ENCODE measurements at regions not wholly inside any gene's neighbourhood (a gene's known extent, or its start where the extent isn't known, plus 50 kb on each side); places are given as distances from the start of the nearest gene placed in this dataset.

DNA sequence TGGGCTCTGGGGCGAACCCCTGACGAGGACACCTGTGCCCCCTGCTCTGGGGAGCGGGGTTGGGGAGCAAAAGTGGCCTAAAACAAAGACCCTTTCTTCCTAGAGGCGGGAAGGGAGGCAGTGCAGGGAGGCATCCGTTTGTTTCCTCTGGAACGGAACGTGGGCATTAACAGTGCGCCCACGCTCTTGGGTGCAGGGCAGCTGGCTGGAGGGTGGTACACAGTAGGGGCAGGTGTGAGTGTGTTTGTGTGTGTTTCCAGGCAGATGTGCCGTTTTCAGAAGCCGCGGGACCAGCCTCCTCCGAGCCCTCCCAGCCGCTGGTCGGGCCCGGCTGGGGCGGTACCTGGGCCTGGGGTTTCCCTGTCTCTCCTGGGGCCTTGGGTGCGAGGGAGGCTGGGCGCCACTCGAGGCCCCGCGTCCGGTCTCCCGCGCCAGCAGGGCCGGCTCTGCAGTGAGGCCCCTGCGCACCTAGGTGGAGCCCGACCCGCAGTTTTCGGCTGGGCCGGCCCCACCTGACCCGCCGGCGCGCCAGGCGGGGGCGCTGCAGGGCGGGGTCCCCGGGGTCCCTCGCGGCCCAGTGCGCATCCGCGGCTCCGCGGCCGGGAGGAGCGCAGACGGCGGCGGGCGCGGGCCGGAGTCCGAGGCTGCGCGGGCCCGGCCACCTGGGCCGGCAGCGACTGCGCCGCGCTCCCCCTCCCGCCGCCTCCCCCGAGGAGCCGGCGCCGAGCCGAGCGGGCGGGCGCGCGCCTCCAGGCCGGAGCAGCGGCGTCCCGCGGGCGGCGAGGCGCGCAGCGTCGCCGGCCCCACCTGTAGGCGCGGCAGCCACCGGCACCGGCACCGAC is 1252.7 kb downstream of the BRD1 start:
- in situ Hi-C loops (cut with MboI; ENCODE audit: low sequenced_read_pairs), result no loop called here
- Histone ChIP-seq H2AFZ (replicated peaks; ENCODE audit: low read length, poor library complexity) (no peak overlapping the region), H2BK15ac (ENCODE audit: low read depth, low read length) (no peak overlapping the region), H2BK120ac (ENCODE audit: low read depth, low read length) (no peak overlapping the region), H4K8ac (ENCODE audit: low read depth in 2 of 2, low read length in 2 of 2) (no peak overlapping the region), H3K23ac (ENCODE audit: low read depth, low read length) (no peak overlapping the region), H4K5ac (ENCODE audit: low read depth, low read length) (no peak overlapping the region), H2BK5ac (ENCODE audit: low read depth, low read length, poor library complexity, severe bottlenecking) (no peak overlapping the region), H3K9me1 (ENCODE audit: insufficient read depth, low read length) (no peaks in the 10 kb centered on the region), H3K4me3 (ENCODE audit: insufficient read depth, low read depth, low read length) (no peak overlapping the region), H2AK9ac (replicated peaks; ENCODE audit: low read depth, low read length, poor library complexity) (no peak overlapping the region), H3K9ac (ENCODE audit: low read depth, low read length) (no peak overlapping the region), H3K36me3 (ENCODE audit: control insufficient read depth, insufficient read depth, low read length) (no peaks in the 10 kb centered on the region), H2BK20ac (ENCODE audit: low read depth, low read length) (no peak overlapping the region), H4K20me1 (ENCODE audit: insufficient read depth, low read length) (no peaks in the 10 kb centered on the region), H3K4me1 (ENCODE audit: control insufficient read depth, insufficient read depth, low read length) (no peaks in the 10 kb centered on the region), H3K14ac (replicated peaks; ENCODE audit: low read depth, low read length) (no peak overlapping the region), H4K91ac (ENCODE audit: insufficient read depth, low read depth, low read length) (no peak overlapping the region), H3K4me2 (ENCODE audit: low read depth, low read length) (no peak overlapping the region), H3K4ac (ENCODE audit: low read depth, low read length) (no peak overlapping the region), H3K56ac (ENCODE audit: extremely low read depth, insufficient read depth, low read length) (no peak overlapping the region), H3K18ac (ENCODE audit: low read depth, low read length) (no peak overlapping the region), H3K27me3 (ENCODE audit: control insufficient read depth, insufficient read depth, low read length) (no peaks in the 10 kb centered on the region; the same call in 1 of the 2 replicates), H3K27ac (ENCODE audit: insufficient read depth, low read length) (no peak overlapping the region), H3K9me3 (ENCODE audit: control insufficient read depth, insufficient read depth, low read length) (peaks cover 14% of the 10 kb centered on the region), H2AK5ac (ENCODE audit: low read depth, low read length) (no peak overlapping the region), H3K79me1 (ENCODE audit: low read depth in 1 of 2, low read length in 2 of 2) (no peaks in the 10 kb centered on the region)
- ATAC-seq (ENCODE audit: low read depth), result no peak; the same call in 1 of the 2 replicates
- intact Hi-C loops (cut with micrococcal nuclease), result no loop called here
- dilution Hi-C loops (cut with HindIII; ENCODE audit: low sequenced_read_pairs, unreplicated experiment), result no loop called here
- POLR2A ChIA-PET (ENCODE audit: unreplicated experiment), result no interaction called here
- TF ChIP-seq MXI1 (IDR thresholded peaks at IDR 0.05; ENCODE audit: borderline replicate concordance, low read depth, low read length), result no peak
- TF ChIP-seq CTCF (conservative IDR thresholded peaks at IDR 0.05; ENCODE audit: low read depth, low read length), result peak; percentile 12; the same call in 1 of the 2 replicates
- no TSS peak for BruUV-seq (replicated peaks)
- WGBS, 2 experiments (ENCODE audit: extremely low coverage in 2 of 2, insufficient read length in 1 of 2), result 3% methylated on average over 28 of the region's 92 CpGs; no CpG with 5 or more reads in 1 of the 2 experiments
- no peak for DNase-seq
- CTCF ChIA-PET, result no interaction called here

Data from IMR-90 (cell line).